ENCODE measurements at regions not wholly inside any gene's neighbourhood (a gene's known extent, or its start where the extent isn't known, plus 50 kb on each side); places are given as distances from the start of the nearest gene placed in this dataset.
A peak's percentile ranks its signal among the peaks of the same experiment; 100 is the strongest.
"Not testable (repeated sequence)": the region's sequence is repeated elsewhere in the genome, so short reads cannot be mapped to it uniquely, and the experiment has no call there.

- H3K27ac ChIP-seq (ENCODE audit: low read depth, low read length, severe bottlenecking), result no peak overlapping the region
These were observed 172.0 kb upstream of the HES1 start for GRCh38 chr3:193963808-193964516.

GRCh38 chr3:193964517-193964880, 171.4 kb upstream of the HES1 start:
- WGBS, 2 experiments (ENCODE audit: insufficient coverage in 2 of 2), result no CpG with 5 or more reads among the region's 2 CpGs

More at GRCh38 chr3:193963808-193964516, 172.0 kb upstream of the HES1 start:
- H3K4me3 ChIP-seq (ENCODE audit: extremely low read depth, insufficient read depth, low read length, poor library complexity, severe bottlenecking), result no peak overlapping the region
- no peaks in the 10 kb centered on the region for H3K9me3 ChIP-seq (ENCODE audit: control insufficient read depth, low read length)
- WGBS, 2 experiments (ENCODE audit: insufficient coverage in 2 of 2), result 73 to 80% methylated on average over 3 of the region's 7 CpGs
- H3K4me1 ChIP-seq (ENCODE audit: control insufficient read depth, insufficient read depth, low read length, poor library complexity, severe bottlenecking), result peaks cover 10% of the 10 kb centered on the region
- no peaks in the 10 kb centered on the region for H3K36me3 ChIP-seq (ENCODE audit: control insufficient read depth, insufficient read depth, low read length)

GRCh38 chr3:193968380-193968974, 167.5 kb upstream of the HES1 start:
- no peak overlapping the region for H3K27ac ChIP-seq (ENCODE audit: low read depth, low read length, severe bottlenecking)
- no peaks in the 10 kb centered on the region for H3K9me3 ChIP-seq (ENCODE audit: control insufficient read depth, low read length)

More at GRCh38 chr3:193964517-193964880, 171.4 kb upstream of the HES1 start:
- Histone ChIP-seq H3K36me3 (ENCODE audit: control insufficient read depth, insufficient read depth, low read length) (no peaks in the 10 kb centered on the region), H3K4me3 (ENCODE audit: extremely low read depth, insufficient read depth, low read length, poor library complexity, severe bottlenecking) (no peak overlapping the region), H3K4me1 (ENCODE audit: control insufficient read depth, insufficient read depth, low read length, poor library complexity, severe bottlenecking) (peaks cover 10% of the 10 kb centered on the region), H3K9me3 (ENCODE audit: control insufficient read depth, low read length) (no peaks in the 10 kb centered on the region), H3K27ac (ENCODE audit: low read depth, low read length, severe bottlenecking) (no peak overlapping the region)

GRCh38 chr3:193970131-193970772, 165.7 kb upstream of the HES1 start:
- H3K36me3 ChIP-seq (ENCODE audit: control insufficient read depth, insufficient read depth, low read length); H3K9me3 ChIP-seq (ENCODE audit: control insufficient read depth, low read length); H3K27ac ChIP-seq (ENCODE audit: low read depth, low read length, severe bottlenecking); H3K4me3 ChIP-seq (ENCODE audit: extremely low read depth, insufficient read depth, low read length, poor library complexity, severe bottlenecking): not testable (repeated sequence)
- peaks cover 33% of the 10 kb centered on the region for H3K4me1 ChIP-seq (ENCODE audit: control insufficient read depth, insufficient read depth, low read length, poor library complexity, severe bottlenecking)
- 29 to 67% methylated on average over 2 to 3 of the region's 7 CpGs for WGBS, 2 experiments (ENCODE audit: insufficient coverage in 2 of 2)

More at GRCh38 chr3:193968380-193968974, 167.5 kb upstream of the HES1 start:
- peaks cover 16% of the 10 kb centered on the region for H3K4me1 ChIP-seq (ENCODE audit: control insufficient read depth, insufficient read depth, low read length, poor library complexity, severe bottlenecking)
- H3K36me3 ChIP-seq (ENCODE audit: control insufficient read depth, insufficient read depth, low read length), result no peaks in the 10 kb centered on the region
- H3K4me3 ChIP-seq (ENCODE audit: extremely low read depth, insufficient read depth, low read length, poor library complexity, severe bottlenecking), result no peak overlapping the region
- WGBS, 2 experiments (ENCODE audit: insufficient coverage in 2 of 2), result 93 to 96% methylated on average over 3 to 4 of the region's 5 CpGs

- Histone ChIP-seq H3K27ac (ENCODE audit: low read depth, low read length, severe bottlenecking) (no peak overlapping the region), H3K36me3 (ENCODE audit: control insufficient read depth, insufficient read depth, low read length) (no peaks in the 10 kb centered on the region), H3K4me3 (ENCODE audit: extremely low read depth, insufficient read depth, low read length, poor library complexity, severe bottlenecking) (no peak overlapping the region), H3K9me3 (ENCODE audit: control insufficient read depth, low read length) (no peaks in the 10 kb centered on the region), H3K4me1 (ENCODE audit: control insufficient read depth, insufficient read depth, low read length, poor library complexity, severe bottlenecking) (peaks cover 39% of the 10 kb centered on the region)
- WGBS, 2 experiments (ENCODE audit: insufficient coverage in 2 of 2), result 50 to 67% methylated on average over 2 to 3 of the region's 3 CpGs
These were observed 165.2 kb upstream of the HES1 start for GRCh38 chr3:193970773-193971206.

- no peak overlapping the region for H3K27ac ChIP-seq (ENCODE audit: low read depth, low read length, severe bottlenecking)
- peaks cover 41% of the 10 kb centered on the region for H3K4me1 ChIP-seq (ENCODE audit: control insufficient read depth, insufficient read depth, low read length, poor library complexity, severe bottlenecking)
- no peak overlapping the region for H3K4me3 ChIP-seq (ENCODE audit: extremely low read depth, insufficient read depth, low read length, poor library complexity, severe bottlenecking)
- no peaks in the 10 kb centered on the region for H3K36me3 ChIP-seq (ENCODE audit: control insufficient read depth, insufficient read depth, low read length)
- WGBS, 2 experiments (ENCODE audit: insufficient coverage in 2 of 2), result 93 to 98% methylated on average over 6 to 8 of the region's 9 CpGs
- H3K9me3 ChIP-seq (ENCODE audit: control insufficient read depth, low read length), result no peaks in the 10 kb centered on the region
These were observed 164.6 kb upstream of the HES1 start for GRCh38 chr3:193971261-193971751.

- Histone ChIP-seq H3K9me3 (ENCODE audit: control insufficient read depth, low read length) (no peaks in the 10 kb centered on the region), H3K36me3 (ENCODE audit: control insufficient read depth, insufficient read depth, low read length) (no peaks in the 10 kb centered on the region), H3K27ac (ENCODE audit: low read depth, low read length, severe bottlenecking) (no peak overlapping the region), H3K4me1 (ENCODE audit: control insufficient read depth, insufficient read depth, low read length, poor library complexity, severe bottlenecking) (peaks cover 42% of the 10 kb centered on the region), H3K4me3 (ENCODE audit: extremely low read depth, insufficient read depth, low read length, poor library complexity, severe bottlenecking) (no peak overlapping the region)
- WGBS, 2 experiments (ENCODE audit: insufficient coverage in 2 of 2), result 83% methylated on average over 1 of the region's 1 CpG; no CpG with 5 or more reads in 1 of the 2 experiments
These were observed 164.0 kb upstream of the HES1 start for GRCh38 chr3:193971966-193972365.

GRCh38 chr3:193972832-193973231, 163.1 kb upstream of the HES1 start:
- 90 to 93% methylated on average over 3 of the region's 3 CpGs for WGBS, 2 experiments (ENCODE audit: insufficient coverage in 2 of 2)
- Histone ChIP-seq H3K9me3 (ENCODE audit: control insufficient read depth, low read length) (no peaks in the 10 kb centered on the region), H3K4me3 (ENCODE audit: extremely low read depth, insufficient read depth, low read length, poor library complexity, severe bottlenecking) (no peak overlapping the region), H3K4me1 (ENCODE audit: control insufficient read depth, insufficient read depth, low read length, poor library complexity, severe bottlenecking) (peaks cover 49% of the 10 kb centered on the region), H3K36me3 (ENCODE audit: control insufficient read depth, insufficient read depth, low read length) (no peaks in the 10 kb centered on the region), H3K27ac (ENCODE audit: low read depth, low read length, severe bottlenecking) (no peak overlapping the region)

GRCh38 chr3:193974191-193974652, 161.7 kb upstream of the HES1 start:
- peaks cover 49% of the 10 kb centered on the region for H3K4me1 ChIP-seq (ENCODE audit: control insufficient read depth, insufficient read depth, low read length, poor library complexity, severe bottlenecking)
- H3K9me3 ChIP-seq (ENCODE audit: control insufficient read depth, low read length), result no peaks in the 10 kb centered on the region
- H3K36me3 ChIP-seq (ENCODE audit: control insufficient read depth, insufficient read depth, low read length), result no peaks in the 10 kb centered on the region
- H3K27ac ChIP-seq (ENCODE audit: low read depth, low read length, severe bottlenecking), result peak overlapping the region; percentile 94
- 61 to 68% methylated on average over 4 to 5 of the region's 8 CpGs for WGBS, 2 experiments (ENCODE audit: insufficient coverage in 2 of 2)
- H3K4me3 ChIP-seq (ENCODE audit: extremely low read depth, insufficient read depth, low read length, poor library complexity, severe bottlenecking), result no peak overlapping the region

- Histone ChIP-seq H3K4me3 (ENCODE audit: extremely low read depth, insufficient read depth, low read length, poor library complexity, severe bottlenecking) (no peak overlapping the region), H3K27ac (ENCODE audit: low read depth, low read length, severe bottlenecking) (peak overlapping the region; percentile 94)
These were observed 161.0 kb upstream of the HES1 start for GRCh38 chr3:193974671-193975535.

More at GRCh38 chr3:193974671-193975535, 161.0 kb upstream of the HES1 start:
- WGBS, 2 experiments (ENCODE audit: insufficient coverage in 2 of 2), result 49 to 55% methylated on average over 17 to 18 of the region's 22 CpGs
- H3K36me3 ChIP-seq (ENCODE audit: control insufficient read depth, insufficient read depth, low read length), result no peaks in the 10 kb centered on the region
- no peaks in the 10 kb centered on the region for H3K9me3 ChIP-seq (ENCODE audit: control insufficient read depth, low read length)
- H3K4me1 ChIP-seq (ENCODE audit: control insufficient read depth, insufficient read depth, low read length, poor library complexity, severe bottlenecking), result peaks cover 49% of the 10 kb centered on the region

All from mesodermal cell (in vitro differentiated cells).